KMS-11 (cell line): ENCODE measurements at regions not wholly inside any gene's neighbourhood (a gene's known extent, or its start where the extent isn't known, plus 50 kb on each side); places are given as distances from the start of the nearest gene placed in this dataset.
"Not testable (repeated sequence)": the region's sequence is repeated elsewhere in the genome, so short reads cannot be mapped to it uniquely, and the experiment has no call there.

ENCODE experiments used
- H2AFZ ChIP-seq: fragments of 200-600 bp; sonication (generic); 2 replicates; pipeline ENCODE4 v1.6.1; 2016; ENCODE audit warnings: antibody characterized with exemption, mixed run types, low read depth
- H3K27ac ChIP-seq: fragments of 200-600 bp; sonication (generic); 2 replicates; pipeline ENCODE4 v1.6.1; 2016; ENCODE audit warnings: mild to moderate bottlenecking, mixed run types
- H3K27me3 ChIP-seq: fragments of 200-600 bp; sonication (generic); 2 replicates; pipeline ENCODE4 v1.6.1; 2017; ENCODE audit warnings: mild to moderate bottlenecking, low read depth, mixed run types, moderate library complexity; ENCODE audit not compliant: insufficient read depth
- H3K36me3 ChIP-seq: fragments of 200-600 bp; sonication (generic); 2 replicates; pipeline ENCODE4 v1.6.1; 2017; ENCODE audit warnings: mild to moderate bottlenecking, mixed run types; ENCODE audit not compliant: insufficient read depth
- H3K4me1 ChIP-seq: fragments of 200-600 bp; sonication (generic); 2 replicates; pipeline ENCODE4 v1.6.1; 2016; ENCODE audit warnings: mild to moderate bottlenecking, low read depth, mixed run types; ENCODE audit not compliant: poor library complexity, severe bottlenecking
- H3K4me2 ChIP-seq: fragments of 200-600 bp; sonication (generic); 2 replicates; pipeline ENCODE4 v1.7.0; 2016; ENCODE audit warnings: mild to moderate bottlenecking, mixed run types
- H3K4me3 ChIP-seq: fragments of 200-600 bp; sonication (generic); IDR thresholded peaks from 2 replicates; pipeline ENCODE4 v1.6.1; 2017; ENCODE audit warnings: low read depth, low read length, mixed read lengths; ENCODE audit not compliant: insufficient read depth
- H3K79me2 ChIP-seq: fragments of 200-600 bp; sonication (generic); 2 replicates; pipeline ENCODE4 v1.6.1; 2016; ENCODE audit warnings: low read depth, mixed run types; ENCODE audit not compliant: insufficient read depth
- H3K9ac ChIP-seq: fragments of 200-600 bp; sonication (generic); 2 replicates; pipeline ENCODE4 v1.6.1; 2016; ENCODE audit warnings: mild to moderate bottlenecking, mixed run types
- H4K20me1 ChIP-seq: fragments of 200-600 bp; sonication (generic); 2 replicates; pipeline ENCODE4 v1.6.1; 2016; ENCODE audit warnings: mild to moderate bottlenecking, mixed run types; ENCODE audit not compliant: insufficient read depth
- CTCF ChIP-seq: fragments of 200-600 bp; sonication (generic); conservative IDR thresholded peaks from 2 replicates; pipeline ENCODE4 v1.6.1; 2017; ENCODE audit warnings: low read depth, mild to moderate bottlenecking, antibody characterized with exemption, low read length, moderate library complexity, mixed read lengths

GRCh38 chr7:109462171-109462570 lies 892.5 kb downstream of the DNAJB9 start:
- no peaks in the 10 kb centered on the region for H3K27me3 ChIP-seq
- no peaks in the 10 kb centered on the region for H4K20me1 ChIP-seq
- H3K4me1 ChIP-seq, result no peaks in the 10 kb centered on the region
- no peak for TF ChIP-seq CTCF
- H3K9ac ChIP-seq, result no peak overlapping the region
- no peaks in the 10 kb centered on the region for H3K36me3 ChIP-seq
- no peaks in the 10 kb centered on the region for H3K79me2 ChIP-seq
- H3K4me3 ChIP-seq, result no peak overlapping the region
- no peak overlapping the region for H3K4me2 ChIP-seq
- H2AFZ ChIP-seq, result no peak overlapping the region
- H3K27ac ChIP-seq, result no peak overlapping the region

GRCh38 chr7:109467729-109468128 lies 898.1 kb downstream of the DNAJB9 start:
- not testable (repeated sequence) for H3K36me3 ChIP-seq, H3K9ac ChIP-seq, H3K4me3 ChIP-seq, H3K27ac ChIP-seq, H3K4me2 ChIP-seq, H3K27me3 ChIP-seq, H3K4me1 ChIP-seq, H4K20me1 ChIP-seq, H2AFZ ChIP-seq, H3K79me2 ChIP-seq

- no peak for TF ChIP-seq CTCF
- Histone ChIP-seq H3K4me2 (no peak overlapping the region), H3K27ac (no peak overlapping the region), H4K20me1 (no peaks in the 10 kb centered on the region), H3K9ac (no peak overlapping the region), H3K4me1 (no peaks in the 10 kb centered on the region), H3K79me2 (no peaks in the 10 kb centered on the region), H3K27me3 (no peaks in the 10 kb centered on the region), H3K36me3 (no peaks in the 10 kb centered on the region), H2AFZ (no peak overlapping the region), H3K4me3 (no peak overlapping the region)
Observed at GRCh38 chr7:109473172-109473571, 903.5 kb downstream of the DNAJB9 start.

GRCh38 chr7:109476409-109476808 lies 906.7 kb downstream of the DNAJB9 start:
- H3K4me1 ChIP-seq, result no peaks in the 10 kb centered on the region
- no peak overlapping the region for H3K27ac ChIP-seq
- H3K4me2 ChIP-seq, result no peak overlapping the region
- H3K9ac ChIP-seq, result no peak overlapping the region
- H3K27me3 ChIP-seq, result no peaks in the 10 kb centered on the region
- TF ChIP-seq CTCF, result no peak
- no peak overlapping the region for H3K4me3 ChIP-seq
- H4K20me1 ChIP-seq, result no peaks in the 10 kb centered on the region
- H3K36me3 ChIP-seq, result no peaks in the 10 kb centered on the region
- no peaks in the 10 kb centered on the region for H3K79me2 ChIP-seq
- H2AFZ ChIP-seq, result no peak overlapping the region

GRCh38 chr7:109479388-109479787 lies 909.7 kb downstream of the DNAJB9 start:
- H3K79me2 ChIP-seq, result no peaks in the 10 kb centered on the region
- TF ChIP-seq CTCF, result no peak
- no peak overlapping the region for H3K27ac ChIP-seq
- no peak overlapping the region for H3K9ac ChIP-seq
- H3K36me3 ChIP-seq, result no peaks in the 10 kb centered on the region
- H3K4me2 ChIP-seq, result no peak overlapping the region
- no peaks in the 10 kb centered on the region for H3K27me3 ChIP-seq
- H3K4me3 ChIP-seq, result no peak overlapping the region
- no peaks in the 10 kb centered on the region for H4K20me1 ChIP-seq
- H2AFZ ChIP-seq, result no peak overlapping the region
- no peaks in the 10 kb centered on the region for H3K4me1 ChIP-seq

- H3K79me2 ChIP-seq, H3K4me1 ChIP-seq, H2AFZ ChIP-seq, H3K27ac ChIP-seq, H3K27me3 ChIP-seq, H3K9ac ChIP-seq, H4K20me1 ChIP-seq, H3K36me3 ChIP-seq, H3K4me2 ChIP-seq, H3K4me3 ChIP-seq: not testable (repeated sequence)
Observed at GRCh38 chr7:109490607-109491006, 920.9 kb downstream of the DNAJB9 start.
